K562 (cell line): ENCODE measurements at regions not wholly inside any gene's neighbourhood (a gene's known extent, or its start where the extent isn't known, plus 50 kb on each side); places are given as distances from the start of the nearest gene placed in this dataset.

Source experiments
- ATF3 ChIP-seq, 2 experiments: fragments of 450-650 bp in 1 of 2; sonication (generic) in 1 of 2; formaldehyde crosslinking in 1 of 2; IDR thresholded peaks in 1 of 2; conservative IDR thresholded peaks in 1 of 2; 2 replicates each; pipeline versions ENCODE4 v1.6.1 to v1.8.1; 2016 to 2023; ENCODE audit warnings: mild to moderate bottlenecking in 2 of 2, moderate library complexity in 2 of 2, inconsistent platforms in 1 of 2, missing genetic modification reagents in 1 of 2
- CBX3 ChIP-seq, 2 experiments: IDR thresholded peaks; 1 replicate in 1 of 2; 2 replicates in 1 of 2; pipeline ENCODE4 v1.6.1; 2012; ENCODE audit warnings: inconsistent platforms in 2 of 2, low read length in 2 of 2, borderline replicate concordance in 1 of 2, control low read depth in 1 of 2
- CHD7 ChIP-seq: fragments of 200-600 bp; sonication (generic); IDR thresholded peaks from one replicate; pipeline ENCODE4 v1.6.1; 2012; ENCODE audit warnings: mild to moderate bottlenecking, low read depth, low read length, inconsistent platforms
- HMGXB4 ChIP-seq: sonication (generic); formaldehyde crosslinking; IDR thresholded peaks from 2 replicates; pipeline ENCODE4 v1.8.1; 2023; ENCODE audit warnings: mild to moderate bottlenecking, missing genetic modification reagents
- KHSRP ChIP-seq: fragments of 450-650 bp; IDR thresholded peaks from 2 replicates; pipeline ENCODE4 v1.6.1; 2017
- LARP7 ChIP-seq: fragments of 450-650 bp; IDR thresholded peaks from 2 replicates; pipeline ENCODE4 v1.6.1; 2016
- U2AF1 ChIP-seq: fragments of 200-400 bp; formaldehyde crosslinking; optimal IDR thresholded peaks from 2 replicates; pipeline ENCODE3; 2017; ENCODE audit warnings: mild to moderate bottlenecking, low read depth, low read length, moderate library complexity
- USF1 ChIP-seq: sonication (generic); formaldehyde crosslinking; IDR thresholded peaks from 2 replicates; pipeline ENCODE4 v1.9.0; 2022; ENCODE audit warnings: mild to moderate bottlenecking, missing genetic modification reagents
- ZNF586 ChIP-seq: fragments of 450-650 bp; formaldehyde crosslinking; conservative IDR thresholded peaks from 2 replicates; pipeline ENCODE4 v1.4.0; 2020; ENCODE audit warnings: mild to moderate bottlenecking, moderate library complexity

GRCh38 chr11:90669094-90669493 lies 446.2 kb upstream of the CHORDC1 start (continued):
- TF ChIP-seq CHD7, result no peak
- TF ChIP-seq USF1 (CRISPR knock-in tag), result no peak
- no peak for TF ChIP-seq ZNF586 (CRISPR knock-in tag)
- TF ChIP-seq CBX3 (IDR thresholded peaks at IDR 0.05; ENCODE audit: borderline replicate concordance in 1 of 2, low read length in 2 of 2), result no peak
- TF ChIP-seq ATF3 (IDR thresholded peaks at IDR 0.05), result no peak
- no peak for TF ChIP-seq ATF3 (CRISPR knock-in tag; conservative IDR thresholded peaks at IDR 0.05)
- no peak for TF ChIP-seq LARP7
- no peak for TF ChIP-seq HMGXB4
- TF ChIP-seq U2AF1, result no peak
- no peak for TF ChIP-seq KHSRP
